H1 (cell line): ENCODE measurements at regions not wholly inside any gene's neighbourhood (a gene's known extent, or its start where the extent isn't known, plus 50 kb on each side); places are given as distances from the start of the nearest gene placed in this dataset.

Experiments used
- ATF3 ChIP-seq: IDR thresholded peaks from 2 replicates; pipeline ENCODE4 v1.6.1; 2011; ENCODE audit warnings: low read depth, mild to moderate bottlenecking, low read length; ENCODE audit not compliant: insufficient read depth
- BRCA1 ChIP-seq: IDR thresholded peaks from 2 replicates; pipeline ENCODE4 v1.6.1; 2012; ENCODE audit warnings: low read depth, low read length, improper control_type of control experiment
- CHD2 ChIP-seq: IDR thresholded peaks from 2 replicates; pipeline ENCODE4 v1.6.1; 2012; ENCODE audit warnings: low read length, improper control_type of control experiment
- HDAC2 ChIP-seq, 2 experiments: fragments of 300-600 bp in 1 of 2; sonication (generic) in 1 of 2; IDR thresholded peaks; 2 replicates each; pipeline ENCODE4 v1.6.1; 2011 to 2012; ENCODE audit warnings: low read depth in 2 of 2, low read length in 2 of 2, mild to moderate bottlenecking in 2 of 2, moderate library complexity in 2 of 2, borderline replicate concordance in 1 of 2, inconsistent platforms in 1 of 2
- MAFK ChIP-seq: IDR thresholded peaks from 2 replicates; pipeline ENCODE4 v1.6.1; 2012; ENCODE audit warnings: low read depth, mild to moderate bottlenecking, improper control_type of control experiment, low read length
- NRF1 ChIP-seq: IDR thresholded peaks from 2 replicates; pipeline ENCODE4 v1.6.1; 2011; ENCODE audit warnings: mild to moderate bottlenecking, low read depth, low read length, improper control_type of control experiment
- SRF ChIP-seq: IDR thresholded peaks from 2 replicates; pipeline ENCODE4 v1.6.1; 2011; ENCODE audit warnings: mild to moderate bottlenecking, low read depth, low read length, moderate library complexity
- TBP ChIP-seq: IDR thresholded peaks from 2 replicates; pipeline ENCODE4 v1.6.1; 2011; ENCODE audit warnings: low read depth, low read length, improper control_type of control experiment
- ZNF274 ChIP-seq: IDR thresholded peaks from 2 replicates; pipeline ENCODE4 v1.7.0; 2012; ENCODE audit warnings: low read length, borderline replicate concordance; ENCODE audit errors: extremely low read depth
- TF ChIP-seq, protein P1 (sequence below): fragments of 300-600 bp; sonication (generic); IDR thresholded peaks from 2 replicates; pipeline ENCODE4 v1.7.1; 2012; ENCODE audit warnings: low read length, moderate library complexity, mild to moderate bottlenecking, inconsistent platforms; ENCODE audit not compliant: insufficient replicate concordance

GRCh38 chr2:157127249-157128012 is 130.1 kb upstream of the GALNT5 start (continued):
- TF ChIP-seq, protein P1, sequence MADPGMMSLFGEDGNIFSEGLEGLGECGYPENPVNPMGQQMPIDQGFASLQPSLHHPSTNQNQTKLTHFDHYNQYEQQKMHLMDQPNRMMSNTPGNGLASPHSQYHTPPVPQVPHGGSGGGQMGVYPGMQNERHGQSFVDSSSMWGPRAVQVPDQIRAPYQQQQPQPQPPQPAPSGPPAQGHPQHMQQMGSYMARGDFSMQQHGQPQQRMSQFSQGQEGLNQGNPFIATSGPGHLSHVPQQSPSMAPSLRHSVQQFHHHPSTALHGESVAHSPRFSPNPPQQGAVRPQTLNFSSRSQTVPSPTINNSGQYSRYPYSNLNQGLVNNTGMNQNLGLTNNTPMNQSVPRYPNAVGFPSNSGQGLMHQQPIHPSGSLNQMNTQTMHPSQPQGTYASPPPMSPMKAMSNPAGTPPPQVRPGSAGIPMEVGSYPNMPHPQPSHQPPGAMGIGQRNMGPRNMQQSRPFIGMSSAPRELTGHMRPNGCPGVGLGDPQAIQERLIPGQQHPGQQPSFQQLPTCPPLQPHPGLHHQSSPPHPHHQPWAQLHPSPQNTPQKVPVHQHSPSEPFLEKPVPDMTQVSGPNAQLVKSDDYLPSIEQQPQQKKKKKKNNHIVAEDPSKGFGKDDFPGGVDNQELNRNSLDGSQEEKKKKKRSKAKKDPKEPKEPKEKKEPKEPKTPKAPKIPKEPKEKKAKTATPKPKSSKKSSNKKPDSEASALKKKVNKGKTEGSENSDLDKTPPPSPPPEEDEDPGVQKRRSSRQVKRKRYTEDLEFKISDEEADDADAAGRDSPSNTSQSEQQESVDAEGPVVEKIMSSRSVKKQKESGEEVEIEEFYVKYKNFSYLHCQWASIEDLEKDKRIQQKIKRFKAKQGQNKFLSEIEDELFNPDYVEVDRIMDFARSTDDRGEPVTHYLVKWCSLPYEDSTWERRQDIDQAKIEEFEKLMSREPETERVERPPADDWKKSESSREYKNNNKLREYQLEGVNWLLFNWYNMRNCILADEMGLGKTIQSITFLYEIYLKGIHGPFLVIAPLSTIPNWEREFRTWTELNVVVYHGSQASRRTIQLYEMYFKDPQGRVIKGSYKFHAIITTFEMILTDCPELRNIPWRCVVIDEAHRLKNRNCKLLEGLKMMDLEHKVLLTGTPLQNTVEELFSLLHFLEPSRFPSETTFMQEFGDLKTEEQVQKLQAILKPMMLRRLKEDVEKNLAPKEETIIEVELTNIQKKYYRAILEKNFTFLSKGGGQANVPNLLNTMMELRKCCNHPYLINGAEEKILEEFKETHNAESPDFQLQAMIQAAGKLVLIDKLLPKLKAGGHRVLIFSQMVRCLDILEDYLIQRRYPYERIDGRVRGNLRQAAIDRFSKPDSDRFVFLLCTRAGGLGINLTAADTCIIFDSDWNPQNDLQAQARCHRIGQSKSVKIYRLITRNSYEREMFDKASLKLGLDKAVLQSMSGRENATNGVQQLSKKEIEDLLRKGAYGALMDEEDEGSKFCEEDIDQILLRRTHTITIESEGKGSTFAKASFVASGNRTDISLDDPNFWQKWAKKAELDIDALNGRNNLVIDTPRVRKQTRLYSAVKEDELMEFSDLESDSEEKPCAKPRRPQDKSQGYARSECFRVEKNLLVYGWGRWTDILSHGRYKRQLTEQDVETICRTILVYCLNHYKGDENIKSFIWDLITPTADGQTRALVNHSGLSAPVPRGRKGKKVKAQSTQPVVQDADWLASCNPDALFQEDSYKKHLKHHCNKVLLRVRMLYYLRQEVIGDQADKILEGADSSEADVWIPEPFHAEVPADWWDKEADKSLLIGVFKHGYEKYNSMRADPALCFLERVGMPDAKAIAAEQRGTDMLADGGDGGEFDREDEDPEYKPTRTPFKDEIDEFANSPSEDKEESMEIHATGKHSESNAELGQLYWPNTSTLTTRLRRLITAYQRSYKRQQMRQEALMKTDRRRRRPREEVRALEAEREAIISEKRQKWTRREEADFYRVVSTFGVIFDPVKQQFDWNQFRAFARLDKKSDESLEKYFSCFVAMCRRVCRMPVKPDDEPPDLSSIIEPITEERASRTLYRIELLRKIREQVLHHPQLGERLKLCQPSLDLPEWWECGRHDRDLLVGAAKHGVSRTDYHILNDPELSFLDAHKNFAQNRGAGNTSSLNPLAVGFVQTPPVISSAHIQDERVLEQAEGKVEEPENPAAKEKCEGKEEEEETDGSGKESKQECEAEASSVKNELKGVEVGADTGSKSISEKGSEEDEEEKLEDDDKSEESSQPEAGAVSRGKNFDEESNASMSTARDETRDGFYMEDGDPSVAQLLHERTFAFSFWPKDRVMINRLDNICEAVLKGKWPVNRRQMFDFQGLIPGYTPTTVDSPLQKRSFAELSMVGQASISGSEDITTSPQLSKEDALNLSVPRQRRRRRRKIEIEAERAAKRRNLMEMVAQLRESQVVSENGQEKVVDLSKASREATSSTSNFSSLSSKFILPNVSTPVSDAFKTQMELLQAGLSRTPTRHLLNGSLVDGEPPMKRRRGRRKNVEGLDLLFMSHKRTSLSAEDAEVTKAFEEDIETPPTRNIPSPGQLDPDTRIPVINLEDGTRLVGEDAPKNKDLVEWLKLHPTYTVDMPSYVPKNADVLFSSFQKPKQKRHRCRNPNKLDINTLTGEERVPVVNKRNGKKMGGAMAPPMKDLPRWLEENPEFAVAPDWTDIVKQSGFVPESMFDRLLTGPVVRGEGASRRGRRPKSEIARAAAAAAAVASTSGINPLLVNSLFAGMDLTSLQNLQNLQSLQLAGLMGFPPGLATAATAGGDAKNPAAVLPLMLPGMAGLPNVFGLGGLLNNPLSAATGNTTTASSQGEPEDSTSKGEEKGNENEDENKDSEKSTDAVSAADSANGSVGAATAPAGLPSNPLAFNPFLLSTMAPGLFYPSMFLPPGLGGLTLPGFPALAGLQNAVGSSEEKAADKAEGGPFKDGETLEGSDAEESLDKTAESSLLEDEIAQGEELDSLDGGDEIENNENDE = no peak
- no peak for TF ChIP-seq HDAC2 (IDR thresholded peaks at IDR 0.05; ENCODE audit: borderline replicate concordance in 1 of 2, low read depth in 2 of 2, low read length in 2 of 2)
- no peak for TF ChIP-seq CHD2
- TF ChIP-seq TBP = no peak
- TF ChIP-seq ZNF274 = no peak
- TF ChIP-seq SRF = no peak
- no peak for TF ChIP-seq MAFK
- TF ChIP-seq NRF1 = no peak
- TF ChIP-seq BRCA1 = no peak
- TF ChIP-seq ATF3 = no peak
